ENCODE measurements at regions not wholly inside any gene's neighbourhood (a gene's known extent, or its start where the extent isn't known, plus 50 kb on each side); places are given as distances from the start of the nearest gene placed in this dataset.
"Not testable (repeated sequence)": the region's sequence is repeated elsewhere in the genome, so short reads cannot be mapped to it uniquely, and the experiment has no call there.

GRCh38 chr5:99621772-99622681, 693.2 kb upstream of the CHD1 start:
- no peak for DNase-seq (ENCODE audit: low read depth in 2 of 3, low spot score in 2 of 3)

DNA sequence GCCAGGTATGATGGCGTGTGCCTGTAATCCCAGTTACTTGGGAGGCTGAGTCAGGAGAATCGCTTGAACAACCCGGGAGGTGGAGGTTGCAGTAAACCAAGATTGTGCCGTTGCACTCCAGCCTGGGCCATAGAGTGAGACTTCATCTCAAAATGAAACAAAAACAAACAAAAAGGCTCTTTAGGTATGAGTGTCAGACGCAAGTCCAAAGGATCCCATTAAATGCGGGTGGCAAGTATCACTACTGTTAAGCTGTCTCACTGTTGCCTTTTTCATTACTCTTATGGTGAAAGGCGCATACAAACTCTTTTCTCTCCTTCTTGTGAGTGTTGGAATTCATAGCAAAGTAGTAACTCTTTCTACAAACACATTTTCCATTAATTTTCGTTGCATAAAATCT, 688.5 kb upstream of the CHD1 start:
- DNase-seq (ENCODE audit: low read depth in 2 of 3, low spot score in 2 of 3) = no peak

DNA sequence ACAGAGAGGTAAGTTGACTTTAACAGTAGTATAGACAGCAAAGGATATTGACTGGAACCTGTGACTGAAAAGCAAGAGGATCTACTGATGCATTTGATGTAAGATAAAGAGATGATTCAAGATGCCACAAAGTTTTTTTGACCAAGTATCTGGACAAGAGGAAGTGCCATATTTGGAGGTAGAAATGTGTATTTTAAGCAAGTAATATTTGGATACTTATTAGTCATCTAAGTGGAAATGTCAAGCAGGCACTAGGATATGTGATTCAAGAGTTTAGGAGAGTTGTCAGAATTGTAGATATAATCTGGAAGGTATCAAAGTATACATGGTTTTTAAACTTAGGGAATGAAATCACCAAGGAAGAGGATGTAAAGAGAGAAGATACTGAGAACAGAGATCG, 686.1 kb upstream of the CHD1 start:
- no peak for DNase-seq (ENCODE audit: low read depth in 2 of 3, low spot score in 2 of 3)

- no peak for DNase-seq (ENCODE audit: low read depth in 2 of 3, low spot score in 2 of 3)
These were observed 678.3 kb upstream of the CHD1 start for GRCh38 chr5:99607124-99607523.

DNA sequence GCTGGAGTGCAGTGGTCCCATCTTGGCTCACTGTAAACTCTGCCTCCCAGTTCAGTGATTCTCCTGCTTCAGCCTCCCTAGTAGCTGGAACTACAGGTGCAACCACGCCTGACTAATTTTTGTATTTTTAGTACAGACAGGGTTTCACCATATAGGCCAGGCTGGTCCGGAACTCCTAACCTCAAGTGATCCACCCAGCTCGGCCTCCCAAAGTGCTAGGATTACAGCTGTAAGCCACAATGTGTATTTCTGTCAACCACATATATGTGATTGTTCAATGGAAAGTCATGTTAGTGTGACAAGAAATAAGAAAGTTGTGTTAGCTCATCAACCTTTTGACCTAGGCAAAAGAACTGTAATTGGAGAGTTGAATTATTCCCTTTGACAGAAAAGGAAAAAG, 677.1 kb upstream of the CHD1 start:
- DNase-seq (ENCODE audit: low read depth in 2 of 3, low spot score in 2 of 3) = no peak

- DNase-seq (ENCODE audit: low read depth in 2 of 3, low spot score in 2 of 3) = no peak
These were observed 672.1 kb upstream of the CHD1 start for GRCh38 chr5:99600952-99601351.

DNA sequence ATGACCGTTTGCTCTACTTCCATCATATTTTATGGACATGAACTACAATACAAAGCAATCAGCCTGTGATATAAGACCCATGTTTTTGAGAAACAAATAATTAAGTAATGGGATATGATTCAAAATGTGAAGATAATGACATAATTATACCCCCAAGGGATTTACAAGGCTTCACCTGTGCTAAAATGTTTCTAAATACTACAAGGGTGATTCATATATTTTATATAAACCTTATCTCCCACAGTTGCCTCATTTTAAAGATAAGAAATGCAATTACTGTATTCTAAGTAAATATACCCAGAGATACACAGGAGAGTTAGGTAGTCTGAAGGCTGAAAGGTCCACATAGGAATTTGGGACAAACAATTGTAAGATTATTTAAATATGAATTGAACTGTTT, 662.0 kb upstream of the CHD1 start:
- no peak for DNase-seq (ENCODE audit: low read depth in 2 of 3, low spot score in 2 of 3)

GRCh38 chr5:99589424-99589823, 660.6 kb upstream of the CHD1 start:
- DNase-seq (ENCODE audit: low read depth in 2 of 3, low spot score in 2 of 3) = no peak

DNA sequence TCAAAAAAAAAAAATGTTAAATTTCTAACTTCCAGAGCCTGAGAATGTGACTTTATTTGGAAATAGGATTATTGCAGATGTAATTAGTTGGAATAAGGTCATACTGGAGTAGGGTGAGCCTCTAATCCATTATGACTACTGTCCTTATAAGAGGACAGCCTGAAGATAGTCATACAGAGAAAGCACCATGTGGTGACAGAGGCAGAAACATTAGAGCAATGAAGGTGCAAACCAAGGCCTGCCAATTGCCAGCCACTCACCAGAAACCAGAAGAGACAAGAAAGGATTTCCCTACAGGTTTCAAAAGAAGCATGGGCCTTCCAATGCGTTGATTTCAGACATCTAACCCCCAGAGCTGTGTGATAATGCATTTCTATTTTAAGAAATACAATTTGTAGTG, 659.2 kb upstream of the CHD1 start:
- no peak for DNase-seq (ENCODE audit: low read depth in 2 of 3, low spot score in 2 of 3)

DNA sequence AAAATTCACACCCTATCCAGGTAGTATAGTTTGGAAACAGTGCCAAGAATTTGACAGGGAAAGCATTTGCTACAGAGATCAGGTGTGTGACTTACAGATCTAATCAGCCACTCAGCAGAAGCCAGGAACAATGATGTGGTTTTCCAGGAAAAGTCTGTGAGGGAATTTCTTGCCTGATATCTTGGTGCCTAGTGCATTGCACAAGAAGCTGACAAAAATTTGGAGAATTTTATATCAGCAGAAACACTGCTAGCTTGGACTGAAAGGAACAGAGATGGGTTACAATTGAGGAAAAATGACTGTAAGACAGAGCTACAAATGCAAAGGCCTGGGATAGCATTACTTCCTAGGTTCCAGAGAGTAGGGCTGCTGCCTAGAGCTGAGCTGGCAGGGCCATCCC, 658.1 kb upstream of the CHD1 start:
- DNase-seq (ENCODE audit: low read depth in 2 of 3, low spot score in 2 of 3) = no peak

- DNase-seq (ENCODE audit: low read depth in 2 of 3, low spot score in 2 of 3) = not testable (repeated sequence)
These were observed 652.4 kb upstream of the CHD1 start for GRCh38 chr5:99581204-99581603.

GRCh38 chr5:99562937-99563627, 634.3 kb upstream of the CHD1 start:
- DNase-seq (ENCODE audit: low read depth in 2 of 3, low spot score in 2 of 3) = not testable (repeated sequence)

GRCh38 chr5:99553211-99553810, 624.5 kb upstream of the CHD1 start:
- no peak for DNase-seq (ENCODE audit: low read depth in 2 of 3, low spot score in 2 of 3)

DNA sequence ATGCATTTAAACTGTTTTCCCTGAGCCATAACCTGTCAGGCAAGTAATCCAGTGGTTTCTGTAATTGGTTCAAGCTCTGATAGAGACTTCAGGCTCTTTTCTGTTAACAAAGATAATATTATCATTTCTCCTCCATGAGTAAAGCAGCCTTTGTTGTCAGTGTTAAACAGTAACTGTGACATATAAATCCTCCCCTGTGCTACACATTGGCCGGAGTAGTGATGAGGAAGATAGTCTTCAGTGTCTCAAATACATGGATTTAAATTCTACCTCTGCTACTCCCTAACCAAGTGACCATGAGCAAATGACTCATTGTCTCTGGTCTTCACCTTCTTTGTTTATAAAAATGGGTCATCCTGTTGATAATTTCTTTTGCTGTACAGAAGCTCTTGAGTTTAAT, 615.5 kb upstream of the CHD1 start:
- DNase-seq (ENCODE audit: low read depth in 2 of 3, low spot score in 2 of 3) = no peak

DNA sequence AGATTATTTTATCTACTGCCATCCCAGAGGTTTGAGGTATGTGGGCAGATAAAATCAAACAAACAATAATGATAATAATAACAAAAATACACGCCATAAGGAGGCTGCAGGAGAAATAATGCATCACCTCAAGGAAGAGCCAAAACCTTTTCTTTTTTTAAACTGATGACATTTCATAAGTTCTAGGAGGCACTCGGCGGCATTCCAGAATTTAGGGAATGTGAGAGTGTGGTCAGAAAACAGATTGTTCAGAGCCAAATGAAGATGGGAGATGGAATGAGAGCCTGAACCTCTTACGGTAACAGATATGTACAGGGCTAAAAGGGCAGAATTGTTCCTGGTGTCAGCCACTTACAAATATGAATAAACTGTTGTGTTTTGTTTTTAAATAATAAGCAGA, 615.0 kb upstream of the CHD1 start:
- no peak for DNase-seq (ENCODE audit: low read depth in 2 of 3, low spot score in 2 of 3)

DNA sequence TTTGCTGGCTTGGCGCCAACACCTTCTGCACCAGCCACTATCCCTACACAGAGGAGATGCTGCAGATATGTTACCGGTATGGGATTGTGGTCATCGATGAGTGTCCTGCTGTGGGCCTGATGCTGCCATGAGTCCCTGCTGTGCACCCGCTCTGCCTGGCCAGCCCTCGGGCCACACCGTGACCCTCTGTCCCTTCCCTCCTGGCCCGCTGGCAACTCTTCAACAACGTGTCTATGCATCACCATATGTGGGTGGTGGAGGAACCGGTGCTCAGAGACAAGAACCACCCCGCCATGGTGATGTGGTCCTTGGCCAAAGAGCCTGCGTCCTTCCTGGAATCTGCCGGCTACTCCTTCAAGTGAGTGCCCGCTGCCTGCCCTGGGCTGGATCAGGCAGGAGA, 605.4 kb upstream of the CHD1 start:
- DNase-seq (ENCODE audit: low read depth in 2 of 3, low spot score in 2 of 3) = not testable (repeated sequence)

DNA sequence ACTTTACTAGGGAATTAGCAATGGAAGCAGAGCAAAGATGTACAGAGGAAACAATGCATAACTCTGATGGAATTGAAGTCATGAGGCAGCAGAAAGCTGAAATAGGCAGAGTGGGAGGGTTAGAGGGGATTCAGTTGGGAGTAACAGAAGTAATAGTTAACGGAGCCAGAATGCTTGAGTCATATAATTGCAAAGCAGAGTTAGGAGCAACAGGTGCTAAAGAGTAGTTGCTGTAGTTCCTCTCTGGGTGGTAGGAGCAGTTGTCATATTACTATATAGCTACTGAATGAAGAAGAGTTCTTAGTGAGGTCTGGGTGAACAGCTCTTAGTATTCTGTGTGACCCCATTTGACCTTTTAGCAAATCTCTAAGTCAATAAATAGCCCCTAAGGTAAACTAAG, 592.9 kb upstream of the CHD1 start:
- not testable (repeated sequence) for DNase-seq (ENCODE audit: low read depth in 2 of 3, low spot score in 2 of 3)

GRCh38 chr5:99515864-99516490, 587.2 kb upstream of the CHD1 start:
- DNase-seq (ENCODE audit: low read depth in 2 of 3, low spot score in 2 of 3) = not testable (repeated sequence)

DNA sequence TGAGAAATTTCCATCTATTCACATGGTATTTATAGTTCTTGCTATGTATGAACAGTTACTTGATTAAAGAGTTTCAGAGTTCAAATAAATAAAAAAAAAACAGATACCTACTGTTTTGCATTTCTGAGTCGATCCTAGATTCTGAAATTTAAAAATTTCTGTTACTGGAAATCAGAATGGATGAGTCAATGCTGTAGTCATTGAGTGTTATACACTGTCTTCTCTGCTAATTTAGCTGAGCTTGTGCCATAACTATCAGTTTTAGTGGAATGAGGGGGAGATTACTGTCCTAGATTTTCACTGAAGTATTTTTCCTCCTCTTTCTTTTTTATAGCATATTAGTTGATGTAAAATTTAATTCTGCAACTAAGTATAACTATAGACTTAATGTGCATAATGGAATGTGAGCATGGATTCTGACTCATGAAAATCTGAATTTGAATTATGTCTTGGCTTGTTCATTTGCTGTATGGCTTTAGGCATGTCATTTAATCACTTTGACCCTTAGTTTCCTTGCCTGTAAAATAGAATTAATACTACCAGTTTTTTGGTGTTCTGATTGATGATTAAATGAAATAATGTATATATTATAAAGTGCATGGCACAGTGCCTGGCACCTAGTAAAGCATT, 581.5 kb upstream of the CHD1 start:
- not testable (repeated sequence) for DNase-seq (ENCODE audit: low read depth in 2 of 3, low spot score in 2 of 3)

- DNase-seq (ENCODE audit: low read depth in 2 of 3, low spot score in 2 of 3) = not testable (repeated sequence)
These were observed 580.3 kb upstream of the CHD1 start for GRCh38 chr5:99509064-99509463.

DNA sequence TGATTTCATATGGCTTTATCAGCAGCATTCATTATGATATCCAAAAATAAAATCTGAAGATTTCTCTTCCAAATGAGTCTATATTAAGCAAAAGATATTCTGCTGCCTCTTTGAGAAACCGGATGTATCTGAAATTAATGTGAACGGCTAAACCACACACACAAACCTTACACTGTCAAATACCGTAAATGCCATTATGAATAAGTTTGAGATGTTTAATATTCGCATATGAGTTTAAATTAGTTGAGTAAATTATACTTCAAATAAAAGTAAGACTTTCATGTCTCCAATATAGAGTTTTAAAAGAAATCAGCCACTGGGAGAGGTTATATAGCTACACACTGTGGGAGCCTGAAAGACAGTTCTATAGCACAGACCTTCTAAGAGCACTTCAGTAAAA, 566.6 kb upstream of the CHD1 start:
- not testable (repeated sequence) for DNase-seq (ENCODE audit: low read depth in 2 of 3, low spot score in 2 of 3)

Data from activated CD8-positive, alpha-beta memory T cell treated with anti-CD3 and anti-CD28 coated beads for 48 hours (primary cell).